ENCODE measurements at regions not wholly inside any gene's neighbourhood (a gene's known extent, or its start where the extent isn't known, plus 50 kb on each side); places are given as distances from the start of the nearest gene placed in this dataset.
A peak's percentile ranks its signal among the peaks of the same experiment; 100 is the strongest.
"Not testable (repeated sequence)": the region's sequence is repeated elsewhere in the genome, so short reads cannot be mapped to it uniquely, and the experiment has no call there.

- no peak overlapping the region for H3K4me3 ChIP-seq
- WGBS, 5 donors: 84 to 96% (median 89%) methylated on average over 2 of the region's 2 CpGs
- no peak for DNase-seq
- TF ChIP-seq POLR2AphosphoS5 (IDR thresholded peaks at IDR 0.05) (no peak), CTCF (IDR thresholded peaks at IDR 0.05 in 8 of 11, conservative IDR thresholded peaks at IDR 0.05 in 3 of 11) (no peak), POLR2A (IDR thresholded peaks at IDR 0.05) (no peak)
- peaks cover 0 to 25% (median 19%) of the 10 kb centered on the region in 8 donors for H3K9me3 ChIP-seq
- H3K4me1 ChIP-seq: no peaks in the 10 kb centered on the region
- no peak overlapping the region for H3K27ac ChIP-seq
- no peaks in the 10 kb centered on the region for H3K27me3 ChIP-seq (replicated peaks in 1 of 7)
- H3K36me3 ChIP-seq: no peaks in the 10 kb centered on the region
- intact Hi-C loops (cut with DNase I; ENCODE audit: low total_unique reads): no loop called here
Observed at GRCh38 chr5:124494540-124495116, 251.8 kb downstream of the ZNF608 start.

- no peak for DNase-seq
- TF ChIP-seq POLR2A (IDR thresholded peaks at IDR 0.05): no peak
- no peak for TF ChIP-seq POLR2AphosphoS5 (IDR thresholded peaks at IDR 0.05)
- no peak for TF ChIP-seq CTCF (IDR thresholded peaks at IDR 0.05 in 8 of 11, conservative IDR thresholded peaks at IDR 0.05 in 3 of 11)
- Histone ChIP-seq H3K36me3 (no peaks in the 10 kb centered on the region), H3K27me3 (replicated peaks in 1 of 7) (no peaks in the 10 kb centered on the region), H3K4me3 (no peak overlapping the region), H3K27ac (no peak overlapping the region), H3K4me1 (no peaks in the 10 kb centered on the region), H3K9me3 (peaks cover 0 to 43% (median 23%) of the 10 kb centered on the region in 8 donors)
- 84 to 95% (median 91%) methylated on average over 13 of the region's 13 CpGs for WGBS, 5 donors
- intact Hi-C loops (cut with DNase I; ENCODE audit: low total_unique reads): no loop called here
Observed at GRCh38 chr5:124492444-124493224, 253.8 kb downstream of the ZNF608 start.

- WGBS, 5 donors: 94 to 100% (median 98%) methylated on average over 2 of the region's 2 CpGs
- H3K27me3 ChIP-seq (replicated peaks in 1 of 7); H3K4me1 ChIP-seq; H3K27ac ChIP-seq; DNase-seq; intact Hi-C loops (cut with DNase I; ENCODE audit: low total_unique reads); H3K4me3 ChIP-seq; H3K36me3 ChIP-seq: not testable (repeated sequence)
- H3K9me3 ChIP-seq: peaks cover 0 to 50% (median 34%) of the 10 kb centered on the region in 8 donors
Observed at GRCh38 chr5:124490315-124490714, 256.1 kb downstream of the ZNF608 start.

- Histone ChIP-seq H3K9me3 (peaks cover 0 to 2% (median 0%) of the 10 kb centered on the region in 8 donors), H3K4me3 (no peak overlapping the region), H3K27ac (peak overlapping the region in 1 of 8 donors; percentile 12), H3K4me1 (no peaks in the 10 kb centered on the region), H3K36me3 (no peaks in the 10 kb centered on the region), H3K27me3 (replicated peaks in 1 of 7) (no peaks in the 10 kb centered on the region)
- TF ChIP-seq POLR2A (IDR thresholded peaks at IDR 0.05) (no peak), CTCF (IDR thresholded peaks at IDR 0.05 in 8 of 11, conservative IDR thresholded peaks at IDR 0.05 in 3 of 11) (no peak), POLR2AphosphoS5 (IDR thresholded peaks at IDR 0.05) (no peak)
- intact Hi-C loops (cut with DNase I; ENCODE audit: low total_unique reads): no loop called here
- DNase-seq: no peak
- WGBS, 5 donors: 75 to 84% (median 78%) methylated on average over 4 of the region's 4 CpGs
Observed at GRCh38 chr5:124481419-124481818, 265.0 kb downstream of the ZNF608 start.

All from spleen (tissue), 11 donors.